ENCODE measurements at regions not wholly inside any gene's neighbourhood (a gene's known extent, or its start where the extent isn't known, plus 50 kb on each side); places are given as distances from the start of the nearest gene placed in this dataset.

DNA sequence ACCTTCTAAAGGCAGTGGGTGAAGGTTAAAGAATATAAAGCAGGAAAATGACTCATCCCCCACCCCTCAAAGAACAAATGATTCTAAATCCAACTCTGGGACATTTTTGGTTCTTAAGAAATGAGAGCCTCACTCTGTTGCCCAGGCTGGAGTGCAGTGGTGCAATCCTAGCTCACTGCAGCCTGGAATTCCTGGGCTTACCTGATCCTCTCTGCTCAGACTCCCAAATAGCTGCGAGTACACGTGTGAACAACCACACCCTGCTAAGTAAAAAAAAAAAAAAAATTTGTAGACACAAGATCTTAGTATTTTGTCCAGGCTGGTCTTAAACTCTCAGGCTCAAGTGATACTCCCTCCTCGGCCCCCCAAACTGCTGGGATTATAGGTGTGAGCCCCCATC lies 298.8 kb upstream of the MAF start:
- ChIA-PET CTCF (no interaction called here), POLR2A (no interaction called here)
- H3K9ac ChIP-seq (ENCODE audit: low read length) = no peak overlapping the region
- H2AFZ ChIP-seq (ENCODE audit: insufficient read depth, low read depth, low read length, poor library complexity, severe bottlenecking) = no peak overlapping the region
- no CpG with 5 or more reads among the region's 3 CpGs for WGBS (ENCODE audit: insufficient coverage)
- H3K9me3 ChIP-seq (ENCODE audit: control extremely low read depth in 1 of 3, control insufficient read depth in 2 of 3, insufficient read depth in 1 of 3, low read length in 2 of 3) = no peaks in the 10 kb centered on the region
- peaks cover 0 to 2% (median 0%) of the 10 kb centered on the region in 4 experiments for H3K27me3 ChIP-seq (replicated peaks in 1 of 4; ENCODE audit: control extremely low read depth in 1 of 4, control insufficient read depth in 3 of 4, insufficient read depth in 4 of 4, low read length in 3 of 4)
- no peak for TF ChIP-seq CTCF (IDR thresholded peaks at IDR 0.05)
- no peak for TF ChIP-seq EZH2 (IDR thresholded peaks at IDR 0.05; ENCODE audit: borderline replicate concordance, insufficient read depth, low read depth, low read length, poor library complexity, severe bottlenecking)
- no peak overlapping the region for H3K27ac ChIP-seq (ENCODE audit: low read length in 2 of 2)
- H3K79me2 ChIP-seq (ENCODE audit: control insufficient read depth, insufficient read depth, low read length) = no peaks in the 10 kb centered on the region
- H3K4me1 Mint-ChIP-seq = no peaks in the 10 kb centered on the region
- H3K4me2 ChIP-seq (replicated peaks; ENCODE audit: low read depth, low read length, poor library complexity, severe bottlenecking) = no peak overlapping the region
- H4K20me1 ChIP-seq (ENCODE audit: control insufficient read depth, insufficient read depth, low read length, poor library complexity, severe bottlenecking) = no peaks in the 10 kb centered on the region
- no peaks in the 10 kb centered on the region for H3K27me3 Mint-ChIP-seq
- DNase-seq = no peak
- H3K4me3 ChIP-seq (ENCODE audit: control extremely low read depth in 1 of 5, extremely low read depth in 1 of 5, insufficient read depth in 1 of 5, low read depth in 2 of 5, low read length in 4 of 5) = no peak overlapping the region
- ATAC-seq (ENCODE audit: low read depth) = no peak
- H3K36me3 ChIP-seq (replicated peaks in 1 of 2; ENCODE audit: control extremely low read depth in 1 of 2, control insufficient read depth in 1 of 2, extremely low read depth in 1 of 2, insufficient read depth in 2 of 2, low read length in 1 of 2) = no peaks in the 10 kb centered on the region
- H3K9me3 Mint-ChIP-seq (ENCODE audit: insufficient read depth) = no peaks in the 10 kb centered on the region
- no peak overlapping the region for H3K27ac Mint-ChIP-seq
- intact Hi-C loops (cut with micrococcal nuclease) = no loop called here
- no peaks in the 10 kb centered on the region for H3K4me1 ChIP-seq (ENCODE audit: control insufficient read depth in 2 of 2, insufficient read depth in 2 of 2, low read length in 2 of 2)
- no peak overlapping the region for H3K4me3 Mint-ChIP-seq

DNA sequence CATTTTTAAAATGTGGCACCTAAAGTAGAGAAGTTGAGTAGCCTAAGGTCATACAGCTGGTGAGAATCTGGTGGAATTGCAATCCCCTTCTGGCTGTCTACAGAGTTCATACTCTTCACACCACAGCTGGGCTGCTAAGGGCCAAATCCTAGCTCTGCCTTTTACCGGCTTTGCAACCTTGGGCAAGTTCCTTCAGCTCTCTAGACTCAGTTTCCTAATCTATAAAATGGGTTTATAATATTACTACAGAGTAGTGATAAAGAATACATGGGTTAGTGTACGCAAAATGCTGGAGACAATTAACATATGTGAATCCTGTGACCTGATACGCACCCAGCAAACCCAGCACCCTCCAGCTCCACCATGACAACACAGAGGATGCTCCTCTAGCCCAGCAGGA lies 298.2 kb upstream of the MAF start:
- WGBS (ENCODE audit: insufficient coverage) = no CpG with 5 or more reads among the region's 3 CpGs
- Mint-ChIP-seq H3K4me3 (no peak overlapping the region), H3K9me3 (ENCODE audit: insufficient read depth) (no peaks in the 10 kb centered on the region), H3K27ac (no peak overlapping the region), H3K27me3 (no peaks in the 10 kb centered on the region), H3K4me1 (no peaks in the 10 kb centered on the region)
- POLR2A ChIA-PET = no interaction called here
- intact Hi-C loops (cut with micrococcal nuclease) = no loop called here
- CTCF ChIA-PET = no interaction called here
- Histone ChIP-seq H3K27me3 (replicated peaks in 1 of 4; ENCODE audit: control extremely low read depth in 1 of 4, control insufficient read depth in 3 of 4, insufficient read depth in 4 of 4, low read length in 3 of 4) (peaks cover 0 to 2% (median 0%) of the 10 kb centered on the region in 4 experiments), H3K79me2 (ENCODE audit: control insufficient read depth, insufficient read depth, low read length) (no peaks in the 10 kb centered on the region), H3K9me3 (ENCODE audit: control extremely low read depth in 1 of 3, control insufficient read depth in 2 of 3, insufficient read depth in 1 of 3, low read length in 2 of 3) (no peaks in the 10 kb centered on the region), H3K4me3 (ENCODE audit: control extremely low read depth in 1 of 5, extremely low read depth in 1 of 5, insufficient read depth in 1 of 5, low read depth in 2 of 5, low read length in 4 of 5) (no peak overlapping the region), H3K4me1 (ENCODE audit: control insufficient read depth in 2 of 2, insufficient read depth in 2 of 2, low read length in 2 of 2) (no peaks in the 10 kb centered on the region), H3K36me3 (replicated peaks in 1 of 2; ENCODE audit: control extremely low read depth in 1 of 2, control insufficient read depth in 1 of 2, extremely low read depth in 1 of 2, insufficient read depth in 2 of 2, low read length in 1 of 2) (no peaks in the 10 kb centered on the region), H2AFZ (ENCODE audit: insufficient read depth, low read depth, low read length, poor library complexity, severe bottlenecking) (no peak overlapping the region), H3K27ac (ENCODE audit: low read length in 2 of 2) (no peak overlapping the region), H3K9ac (ENCODE audit: low read length) (no peak overlapping the region), H4K20me1 (ENCODE audit: control insufficient read depth, insufficient read depth, low read length, poor library complexity, severe bottlenecking) (no peaks in the 10 kb centered on the region), H3K4me2 (replicated peaks; ENCODE audit: low read depth, low read length, poor library complexity, severe bottlenecking) (no peak overlapping the region)
- ATAC-seq (ENCODE audit: low read depth) (no peak), DNase-seq (no peak)
- TF ChIP-seq CTCF (IDR thresholded peaks at IDR 0.05) (no peak), EZH2 (IDR thresholded peaks at IDR 0.05; ENCODE audit: borderline replicate concordance, insufficient read depth, low read depth, low read length, poor library complexity, severe bottlenecking) (no peak)
